GM06990 (cell line): ENCODE measurements at regions not wholly inside any gene's neighbourhood (a gene's known extent, or its start where the extent isn't known, plus 50 kb on each side); places are given as distances from the start of the nearest gene placed in this dataset.

Experiments used
- DNase-seq: peaks from one replicate; pipeline ENCODE4 v3.0.0-alpha.2; 2011; ENCODE audit not compliant: insufficient read length; ENCODE audit errors: extremely low read depth
- H3K27me3 ChIP-seq: replicated peaks from 2 replicates; pipeline ENCODE4 v1.6.0; 2011; ENCODE audit warnings: low read length; ENCODE audit not compliant: control insufficient read depth, insufficient read depth
- H3K36me3 ChIP-seq: 2 replicates; pipeline ENCODE4 v1.5.1; 2011; ENCODE audit warnings: low read length; ENCODE audit not compliant: control insufficient read depth, insufficient read depth
- H3K4me3 ChIP-seq: replicated peaks from 2 replicates; pipeline ENCODE4 v1.5.1; 2011; ENCODE audit warnings: low read depth, mild to moderate bottlenecking, control low read depth, low read length
- CTCF ChIP-seq: IDR thresholded peaks from 2 replicates; pipeline ENCODE4 v1.5.1; 2011; ENCODE audit warnings: low read length, control low read depth, mild to moderate bottlenecking, inconsistent platforms; ENCODE audit not compliant: insufficient read depth, poor library complexity, severe bottlenecking

GRCh38 chr16:5649762-5650743 lies 552.5 kb upstream of the EEF2KMT start:
- DNase-seq = no peak
- no peaks in the 10 kb centered on the region for H3K27me3 ChIP-seq
- H3K4me3 ChIP-seq = no peak overlapping the region
- no peaks in the 10 kb centered on the region for H3K36me3 ChIP-seq
- TF ChIP-seq CTCF = no peak

GRCh38 chr16:5647051-5647450 lies 549.5 kb upstream of the EEF2KMT start:
- Histone ChIP-seq H3K4me3 (no peak overlapping the region), H3K27me3 (no peaks in the 10 kb centered on the region), H3K36me3 (no peaks in the 10 kb centered on the region)
- no peak for DNase-seq
- TF ChIP-seq CTCF = no peak

GRCh38 chr16:5643855-5644531 lies 546.4 kb upstream of the EEF2KMT start:
- Histone ChIP-seq H3K27me3 (no peaks in the 10 kb centered on the region), H3K4me3 (no peak overlapping the region)
- no peak for TF ChIP-seq CTCF

DNA sequence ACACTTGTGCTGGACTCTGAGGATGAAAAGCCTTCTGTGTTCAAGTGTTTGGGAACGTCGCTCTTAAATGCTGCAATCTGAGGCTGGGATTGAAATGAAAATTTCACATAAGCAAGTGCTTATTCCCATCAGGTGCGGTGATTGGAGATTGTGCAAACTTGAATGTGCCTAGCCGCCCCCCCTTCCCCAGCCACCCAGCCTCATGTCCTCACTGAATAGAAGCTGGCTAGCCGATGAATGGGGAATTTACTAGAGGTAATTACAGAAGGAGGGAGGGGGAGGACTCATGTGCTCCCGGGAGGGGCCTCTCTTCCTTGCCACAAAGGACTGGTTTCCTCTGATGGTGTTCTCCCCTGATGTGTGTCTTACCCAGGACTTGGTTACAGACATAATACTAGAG lies 544.8 kb upstream of the EEF2KMT start:
- no peak for TF ChIP-seq CTCF
- no peaks in the 10 kb centered on the region for H3K27me3 ChIP-seq
- no peaks in the 10 kb centered on the region for H3K36me3 ChIP-seq
- DNase-seq = no peak
- no peak overlapping the region for H3K4me3 ChIP-seq

More at GRCh38 chr16:5643855-5644531, 546.4 kb upstream of the EEF2KMT start:
- no peaks in the 10 kb centered on the region for H3K36me3 ChIP-seq
- no peak for DNase-seq

GRCh38 chr16:5642011-5642410 lies 544.4 kb upstream of the EEF2KMT start:
- Histone ChIP-seq H3K4me3 (no peak overlapping the region), H3K36me3 (no peaks in the 10 kb centered on the region), H3K27me3 (no peaks in the 10 kb centered on the region)
- no peak for TF ChIP-seq CTCF
- no peak for DNase-seq
